A673 (cell line): ENCODE measurements at regions not wholly inside any gene's neighbourhood (a gene's known extent, or its start where the extent isn't known, plus 50 kb on each side); places are given as distances from the start of the nearest gene placed in this dataset.

Experiments used
- EZH2 ChIP-seq: fragments of 200-600 bp; sonication (generic); IDR thresholded peaks from 2 replicates; pipeline ENCODE4 v1.6.1; 2017; ENCODE audit warnings: borderline replicate concordance, low read depth, mild to moderate bottlenecking, mixed read lengths, antibody characterized with exemption, low read length; ENCODE audit not compliant: poor library complexity, severe bottlenecking
- TF ChIP-seq, protein P1 (sequence below): fragments of 300-800, 200-600 bp; sonication (generic); conservative IDR thresholded peaks from 2 replicates; pipeline ENCODE4 v1.5.1; 2017; ENCODE audit warnings: low read depth, mild to moderate bottlenecking, antibody characterized with exemption, low read length, moderate library complexity, mixed read lengths

DNA sequence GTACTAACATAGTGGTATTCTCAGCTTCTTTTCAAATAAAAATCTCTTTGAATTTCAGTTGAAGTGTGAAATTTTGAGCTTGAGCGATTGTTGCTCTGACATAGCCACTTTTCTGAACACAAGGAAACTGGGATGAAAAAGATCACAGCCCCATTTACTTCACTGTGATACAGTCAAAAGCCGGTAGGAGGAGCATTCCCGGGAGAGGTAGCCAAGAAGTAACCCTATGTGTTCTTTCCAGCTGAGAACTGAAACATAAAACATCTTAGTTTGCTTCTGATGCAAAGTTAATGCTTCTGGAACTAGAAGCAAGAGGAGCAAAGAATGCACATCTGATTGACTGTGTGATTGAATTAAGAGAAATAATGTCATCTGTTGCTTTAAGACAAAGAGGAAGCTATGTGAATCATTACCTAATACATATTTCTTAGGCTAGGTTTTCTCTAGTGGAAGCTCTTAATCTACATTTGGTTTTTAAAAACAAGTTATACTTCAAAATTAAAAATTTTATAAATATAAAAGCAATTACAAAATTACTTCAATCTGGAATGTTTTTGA lies 88.3 kb upstream of the UNC5C start:
- TF ChIP-seq, protein P1, sequence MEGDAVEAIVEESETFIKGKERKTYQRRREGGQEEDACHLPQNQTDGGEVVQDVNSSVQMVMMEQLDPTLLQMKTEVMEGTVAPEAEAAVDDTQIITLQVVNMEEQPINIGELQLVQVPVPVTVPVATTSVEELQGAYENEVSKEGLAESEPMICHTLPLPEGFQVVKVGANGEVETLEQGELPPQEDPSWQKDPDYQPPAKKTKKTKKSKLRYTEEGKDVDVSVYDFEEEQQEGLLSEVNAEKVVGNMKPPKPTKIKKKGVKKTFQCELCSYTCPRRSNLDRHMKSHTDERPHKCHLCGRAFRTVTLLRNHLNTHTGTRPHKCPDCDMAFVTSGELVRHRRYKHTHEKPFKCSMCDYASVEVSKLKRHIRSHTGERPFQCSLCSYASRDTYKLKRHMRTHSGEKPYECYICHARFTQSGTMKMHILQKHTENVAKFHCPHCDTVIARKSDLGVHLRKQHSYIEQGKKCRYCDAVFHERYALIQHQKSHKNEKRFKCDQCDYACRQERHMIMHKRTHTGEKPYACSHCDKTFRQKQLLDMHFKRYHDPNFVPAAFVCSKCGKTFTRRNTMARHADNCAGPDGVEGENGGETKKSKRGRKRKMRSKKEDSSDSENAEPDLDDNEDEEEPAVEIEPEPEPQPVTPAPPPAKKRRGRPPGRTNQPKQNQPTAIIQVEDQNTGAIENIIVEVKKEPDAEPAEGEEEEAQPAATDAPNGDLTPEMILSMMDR: peak; percentile 51
- TF ChIP-seq EZH2: no peak
